ENCODE measurements at regions not wholly inside any gene's neighbourhood (a gene's known extent, or its start where the extent isn't known, plus 50 kb on each side); places are given as distances from the start of the nearest gene placed in this dataset.
"Not testable (repeated sequence)": the region's sequence is repeated elsewhere in the genome, so short reads cannot be mapped to it uniquely, and the experiment has no call there.

GRCh38 chr5:50343715-50344114 lies 97.4 kb downstream of the EMB start:
- Histone ChIP-seq H3F3A (ENCODE audit: insufficient read depth, low read length) (no peaks in the 10 kb centered on the region), H3K79me2 (ENCODE audit: insufficient read depth, low read length) (no peaks in the 10 kb centered on the region), H3K27me3 (ENCODE audit: insufficient read depth, low read length) (no peaks in the 10 kb centered on the region), H2AFZ (ENCODE audit: low read length) (no peak overlapping the region), H4K20me1 (ENCODE audit: insufficient read depth, low read length) (no peaks in the 10 kb centered on the region), H3K36me3 (ENCODE audit: insufficient read depth, low read length) (no peaks in the 10 kb centered on the region), H3K4me3 (ENCODE audit: low read depth, low read length, poor library complexity, severe bottlenecking) (no peak overlapping the region), H3K4me2 (ENCODE audit: low read length) (no peak overlapping the region), H3K9ac (ENCODE audit: low read length) (no peak overlapping the region), H3K27ac (ENCODE audit: low read depth, low read length, poor library complexity, severe bottlenecking) (no peak overlapping the region), H3K9me2 (ENCODE audit: low read depth, low read length) (no peaks in the 10 kb centered on the region), H3K4me1 (ENCODE audit: insufficient read depth, low read length, severe bottlenecking) (no peaks in the 10 kb centered on the region), H3K9me3 (ENCODE audit: low read length) (0 out of 2 replicates have a peak, but pooled peaks cover 2% of the 10 kb centered on the region)
- no peak for TF ChIP-seq EZH2 (IDR thresholded peaks at IDR 0.05; ENCODE audit: borderline replicate concordance, low read length)
- no peak for TF ChIP-seq CTCF (IDR thresholded peaks at IDR 0.05; ENCODE audit: low read length)

GRCh38 chr5:50340757-50341156 lies 100.3 kb downstream of the EMB start:
- H3K4me3 ChIP-seq (ENCODE audit: low read depth, low read length, poor library complexity, severe bottlenecking), result no peak overlapping the region
- H3K27ac ChIP-seq (ENCODE audit: low read depth, low read length, poor library complexity, severe bottlenecking), result no peak overlapping the region
- H3K9me3 ChIP-seq (ENCODE audit: low read length), result 0 out of 2 replicates have a peak, but pooled peaks cover 2% of the 10 kb centered on the region
- H3K4me1 ChIP-seq (ENCODE audit: insufficient read depth, low read length, severe bottlenecking), result no peaks in the 10 kb centered on the region
- no peak for TF ChIP-seq EZH2 (IDR thresholded peaks at IDR 0.05; ENCODE audit: borderline replicate concordance, low read length)
- H3K9ac ChIP-seq (ENCODE audit: low read length), result no peak overlapping the region
- H3K36me3 ChIP-seq (ENCODE audit: insufficient read depth, low read length), result no peaks in the 10 kb centered on the region
- no peaks in the 10 kb centered on the region for H3F3A ChIP-seq (ENCODE audit: insufficient read depth, low read length)
- H2AFZ ChIP-seq (ENCODE audit: low read length), result no peak overlapping the region
- no peaks in the 10 kb centered on the region for H3K9me2 ChIP-seq (ENCODE audit: low read depth, low read length)
- H3K4me2 ChIP-seq (ENCODE audit: low read length), result no peak overlapping the region
- H3K27me3 ChIP-seq (ENCODE audit: insufficient read depth, low read length), result no peaks in the 10 kb centered on the region
- no peaks in the 10 kb centered on the region for H3K79me2 ChIP-seq (ENCODE audit: insufficient read depth, low read length)
- H4K20me1 ChIP-seq (ENCODE audit: insufficient read depth, low read length), result no peaks in the 10 kb centered on the region

- H4K20me1 ChIP-seq (ENCODE audit: insufficient read depth, low read length); H3K4me3 ChIP-seq (ENCODE audit: low read depth, low read length, poor library complexity, severe bottlenecking); H3K9me3 ChIP-seq (ENCODE audit: low read length); H3F3A ChIP-seq (ENCODE audit: insufficient read depth, low read length); H3K4me1 ChIP-seq (ENCODE audit: insufficient read depth, low read length, severe bottlenecking); H3K27me3 ChIP-seq (ENCODE audit: insufficient read depth, low read length); H3K27ac ChIP-seq (ENCODE audit: low read depth, low read length, poor library complexity, severe bottlenecking); H3K9me2 ChIP-seq (ENCODE audit: low read depth, low read length); H3K9ac ChIP-seq (ENCODE audit: low read length); H3K4me2 ChIP-seq (ENCODE audit: low read length); H2AFZ ChIP-seq (ENCODE audit: low read length); H3K36me3 ChIP-seq (ENCODE audit: insufficient read depth, low read length); H3K79me2 ChIP-seq (ENCODE audit: insufficient read depth, low read length): not testable (repeated sequence)
Measured at GRCh38 chr5:50330633-50331032, 110.5 kb downstream of the EMB start.

GRCh38 chr5:50328193-50328729 lies 112.8 kb downstream of the EMB start:
- no peaks in the 10 kb centered on the region for H3K4me1 ChIP-seq (ENCODE audit: insufficient read depth, low read length, severe bottlenecking)
- H3K9me3 ChIP-seq (ENCODE audit: low read length), result no peaks in the 10 kb centered on the region
- H3F3A ChIP-seq (ENCODE audit: insufficient read depth, low read length), result no peaks in the 10 kb centered on the region
- H4K20me1 ChIP-seq (ENCODE audit: insufficient read depth, low read length), result no peaks in the 10 kb centered on the region
- H3K27me3 ChIP-seq (ENCODE audit: insufficient read depth, low read length), result no peaks in the 10 kb centered on the region
- no peaks in the 10 kb centered on the region for H3K36me3 ChIP-seq (ENCODE audit: insufficient read depth, low read length)
- no peak overlapping the region for H3K27ac ChIP-seq (ENCODE audit: low read depth, low read length, poor library complexity, severe bottlenecking)
- H3K4me2 ChIP-seq (ENCODE audit: low read length), result no peak overlapping the region
- no peak overlapping the region for H3K9ac ChIP-seq (ENCODE audit: low read length)
- H3K79me2 ChIP-seq (ENCODE audit: insufficient read depth, low read length), result no peaks in the 10 kb centered on the region
- no peak overlapping the region for H2AFZ ChIP-seq (ENCODE audit: low read length)
- H3K9me2 ChIP-seq (ENCODE audit: low read depth, low read length), result no peaks in the 10 kb centered on the region
- no peak overlapping the region for H3K4me3 ChIP-seq (ENCODE audit: low read depth, low read length, poor library complexity, severe bottlenecking)
- TF ChIP-seq EZH2 (IDR thresholded peaks at IDR 0.05; ENCODE audit: borderline replicate concordance, low read length), result no peak
- no peak for TF ChIP-seq CTCF (IDR thresholded peaks at IDR 0.05; ENCODE audit: low read length)

Data from OCI-LY1 (cell line).